HG03103 (cell line): ENCODE measurements at regions not wholly inside any gene's neighbourhood (a gene's known extent, or its start where the extent isn't known, plus 50 kb on each side); places are given as distances from the start of the nearest gene placed in this dataset.
"Not testable (repeated sequence)": the region's sequence is repeated elsewhere in the genome, so short reads cannot be mapped to it uniquely, and the experiment has no call there.

Experiments
- ATAC-seq: cut with Tn5 transposase; IDR thresholded peaks from one replicate; pipeline ENCODE4 v1.9.1; 2021; ENCODE audit warnings: low read depth; ENCODE audit not compliant: unreplicated experiment

GRCh38 chr16:51986301-51986700, 560.6 kb downstream of the TOX3 start:
- ATAC-seq, result no peak

GRCh38 chr16:51985126-51985525, 561.8 kb downstream of the TOX3 start:
- no peak for ATAC-seq

- ATAC-seq, result no peak
These were observed 562.5 kb downstream of the TOX3 start for GRCh38 chr16:51984395-51984794.

GRCh38 chr16:51982715-51983680, 563.9 kb downstream of the TOX3 start:
- peak; percentile 58 for ATAC-seq

- no peak for ATAC-seq
These were observed 565.2 kb downstream of the TOX3 start for GRCh38 chr16:51981725-51982124.

- ATAC-seq, result not testable (repeated sequence)
These were observed 569.4 kb downstream of the TOX3 start for GRCh38 chr16:51977506-51977905.

- ATAC-seq, result no peak
These were observed 575.8 kb downstream of the TOX3 start for GRCh38 chr16:51971184-51971583.

- ATAC-seq, result no peak
These were observed 578.2 kb downstream of the TOX3 start for GRCh38 chr16:51968749-51969148.

GRCh38 chr16:51967646-51968045, 579.3 kb downstream of the TOX3 start:
- ATAC-seq, result no peak

- ATAC-seq, result no peak
These were observed 586.0 kb downstream of the TOX3 start for GRCh38 chr16:51960931-51961330.

- no peak for ATAC-seq
These were observed 593.5 kb downstream of the TOX3 start for GRCh38 chr16:51953286-51953985.

- ATAC-seq, result no peak
These were observed 594.4 kb downstream of the TOX3 start for GRCh38 chr16:51952500-51952899.

GRCh38 chr16:51951668-51952298, 595.2 kb downstream of the TOX3 start:
- no peak for ATAC-seq

GRCh38 chr16:51950118-51950780, 596.7 kb downstream of the TOX3 start:
- no peak for ATAC-seq

GRCh38 chr16:51949282-51949681, 597.7 kb downstream of the TOX3 start:
- ATAC-seq, result no peak

GRCh38 chr16:51941412-51941811, 605.5 kb downstream of the TOX3 start:
- no peak for ATAC-seq

GRCh38 chr16:51940183-51940582, 606.8 kb downstream of the TOX3 start:
- ATAC-seq, result no peak

- ATAC-seq, result no peak
These were observed 607.5 kb downstream of the TOX3 start for GRCh38 chr16:51939378-51939871.

- ATAC-seq, result no peak
These were observed 608.1 kb downstream of the TOX3 start for GRCh38 chr16:51938861-51939260.

- ATAC-seq, result no peak
These were observed 609.2 kb downstream of the TOX3 start for GRCh38 chr16:51937771-51938170.
